HCT116 (cell line): ENCODE measurements at regions not wholly inside any gene's neighbourhood (a gene's known extent, or its start where the extent isn't known, plus 50 kb on each side); places are given as distances from the start of the nearest gene placed in this dataset.

Experiments used
- ATAC-seq: fragments of 200-7000 bp; cut with Tn5 transposase; 2 replicates; pipeline ENCODE4 v1.9.1; 2020; ENCODE audit warnings: mild to moderate bottlenecking, moderate library complexity
- BruUV-seq: library from RNA; stranded (reverse); fragments of 400-500 nt; replicated peaks from 2 replicates; lab custom pipeline; 2021; lab: Mats Ljungman, UMichigan
- CTCF ChIA-PET: fragments of 300-600 bp; sonication (Branson Sonifier 250); formaldehyde crosslinking; loops from one replicate; lab custom pipeline; 2021; ENCODE audit warnings: antibody characterized with exemption; lab: Charles Lee
- POLR2A ChIA-PET: fragments of 300-600, 350-600 bp; sonication (Branson Sonifier 250); formaldehyde crosslinking; loops from one replicate; lab custom pipeline; 2021; ENCODE audit warnings: antibody characterized with exemption; lab: Charles Lee
- RAD21 ChIA-PET, 2 experiments: fragments of 300-600 bp; sonication (Branson Sonifier 250); formaldehyde crosslinking; loops; one replicate each; lab custom pipeline; 2023; ENCODE audit warnings: low total read pairs in 2 of 2; ENCODE audit not compliant: uncharacterized antibody in 2 of 2, unreplicated experiment in 2 of 2, low non-redundant PET in 1 of 2; lab: Charles Lee
- DNase-seq: peaks from one replicate; pipeline ENCODE4 v3.0.0-alpha.2; 2010; ENCODE audit warnings: low read depth, low spot score
- H2AFZ ChIP-seq: fragments of 200-600 bp; shearing (Covaris generic), sonication (generic); 2 replicates; pipeline ENCODE4 v1.6.1; 2017; ENCODE audit warnings: low read depth, mixed run types, mixed read lengths, antibody characterized with exemption, low read length; ENCODE audit not compliant: poor library complexity, severe bottlenecking
- H3K27ac ChIP-seq: 2 replicates; pipeline ENCODE4 v1.5.1; 2012; ENCODE audit warnings: low read depth, low read length
- H3K27me3 ChIP-seq: fragments of 200-600 bp; sonication (generic); 2 replicates; pipeline ENCODE4 v1.6.1; 2016; ENCODE audit warnings: mixed run types, low read length, mixed read lengths; ENCODE audit not compliant: insufficient read depth
- H3K36me3 ChIP-seq, 2 experiments: fragments of 200-500 bp in 1 of 2; fragments of 200-600 bp in 1 of 2; sonication (Bioruptor generic) in 1 of 2; sonication (generic) in 1 of 2; 2 replicates each; pipeline versions ENCODE4 v1.5.1 to v1.6.1; 2014 to 2016; ENCODE audit warnings: low read length in 2 of 2, inconsistent platforms in 1 of 2, mixed read lengths in 1 of 2, mixed run types in 1 of 2; ENCODE audit not compliant: insufficient read depth in 2 of 2, control insufficient read depth in 1 of 2
- H3K4me1 ChIP-seq, 2 experiments: fragments of 200-600 bp in 1 of 2; sonication (generic) in 1 of 2; 2 replicates each; pipeline versions ENCODE4 v1.5.1 to v1.6.1; 2012 to 2017; ENCODE audit warnings: low read length in 2 of 2, inconsistent platforms in 1 of 2, mild to moderate bottlenecking in 1 of 2, mixed read lengths in 1 of 2, mixed run types in 1 of 2, moderate library complexity in 1 of 2; ENCODE audit not compliant: insufficient read depth in 2 of 2, control insufficient read depth in 1 of 2
- H3K4me2 ChIP-seq: fragments of 200-600 bp; sonication (generic); 2 replicates; pipeline ENCODE4 v1.6.1; 2017; ENCODE audit warnings: mixed run types, low read length, mixed read lengths
- H3K4me3 ChIP-seq, 2 experiments: fragments of 200-600 bp in 1 of 2; sonication (generic) in 1 of 2; replicated peaks in 1 of 2; 2 replicates each; pipeline ENCODE4 v1.5.1; 2011 to 2016; ENCODE audit warnings: low read length in 2 of 2, control low read depth in 1 of 2, low read depth in 1 of 2, mild to moderate bottlenecking in 1 of 2, mixed read lengths in 1 of 2, mixed run types in 1 of 2
- H3K79me2 ChIP-seq: fragments of 200-600 bp; sonication (generic); 2 replicates; pipeline ENCODE4 v1.6.1; 2017; ENCODE audit warnings: mild to moderate bottlenecking, mixed run types, low read length, moderate library complexity, mixed read lengths; ENCODE audit not compliant: insufficient read depth
- H3K9ac ChIP-seq: fragments of 200-600 bp; sonication (generic); 2 replicates; pipeline ENCODE4 v1.6.1; 2016; ENCODE audit warnings: low read length, mixed read lengths
- H3K9me2 ChIP-seq: fragments of 200-600 bp; sonication (generic), shearing (Covaris generic); 2 replicates; pipeline ENCODE4 v1.6.1; 2017; ENCODE audit warnings: mixed run types, mild to moderate bottlenecking, moderate library complexity; ENCODE audit not compliant: insufficient read depth
- H3K9me3 ChIP-seq, 2 experiments: fragments of 200-500 bp in 1 of 2; fragments of 200-600 bp in 1 of 2; sonication (Bioruptor generic) in 1 of 2; sonication (generic) in 1 of 2; 2 replicates each; pipeline ENCODE4 v1.6.1; 2014 to 2017; ENCODE audit warnings: low read length in 2 of 2, mixed read lengths in 2 of 2, inconsistent platforms in 1 of 2, low read depth in 1 of 2, mild to moderate bottlenecking in 1 of 2, mixed run types in 1 of 2, moderate library complexity in 1 of 2; ENCODE audit not compliant: control insufficient read depth in 1 of 2, insufficient read depth in 1 of 2
- H4K20me1 ChIP-seq: fragments of 200-600 bp; sonication (generic), shearing (Covaris generic); 2 replicates; pipeline ENCODE4 v1.6.1; 2017; ENCODE audit warnings: mixed run types, mild to moderate bottlenecking, moderate library complexity; ENCODE audit not compliant: insufficient read depth
- CBX3 ChIP-seq: IDR thresholded peaks from 2 replicates; pipeline ENCODE4 v1.6.1; 2012; ENCODE audit warnings: low read depth
- CEBPB ChIP-seq: IDR thresholded peaks from 2 replicates; pipeline ENCODE4 v1.6.1; 2012; ENCODE audit warnings: low read depth
- EGR1 ChIP-seq: IDR thresholded peaks from 2 replicates; pipeline ENCODE4 v1.6.1; 2012; ENCODE audit warnings: low read depth
- ELF1 ChIP-seq: IDR thresholded peaks from 2 replicates; pipeline ENCODE4 v1.6.1; 2012; ENCODE audit warnings: low read depth, borderline replicate concordance
- EZH2 ChIP-seq: fragments of 200-600 bp; sonication (generic); IDR thresholded peaks from 2 replicates; pipeline ENCODE4 v1.6.1; 2017; ENCODE audit warnings: antibody characterized with exemption, mixed run types
- EZH2phosphoT487 ChIP-seq: fragments of 200-600 bp; IDR thresholded peaks from 2 replicates; pipeline ENCODE4 v1.6.1; 2018; ENCODE audit warnings: antibody characterized with exemption, borderline replicate concordance
- FOSL1 ChIP-seq: IDR thresholded peaks from 2 replicates; pipeline ENCODE4 v1.6.1; 2012; ENCODE audit warnings: low read depth
- JUND ChIP-seq: IDR thresholded peaks from 2 replicates; pipeline ENCODE4 v1.6.1; 2012
- POLR2A ChIP-seq: IDR thresholded peaks from 2 replicates; pipeline ENCODE4 v1.7.0; 2011; ENCODE audit warnings: borderline replicate concordance; ENCODE audit not compliant: insufficient read depth, insufficient read length; ENCODE audit errors: extremely low read depth
- POLR2AphosphoS5 ChIP-seq: IDR thresholded peaks from 2 replicates; pipeline ENCODE4 v1.6.1; 2011; ENCODE audit warnings: mild to moderate bottlenecking, low read depth, low read length, moderate library complexity
- REST ChIP-seq: IDR thresholded peaks from 2 replicates; pipeline ENCODE4 v1.6.1; 2012; ENCODE audit warnings: low read depth
- SP1 ChIP-seq: IDR thresholded peaks from 2 replicates; pipeline ENCODE4 v1.6.1; 2012; ENCODE audit warnings: low read depth
- SRF ChIP-seq: IDR thresholded peaks from 2 replicates; pipeline ENCODE4 v1.6.1; 2012; ENCODE audit warnings: low read depth
- TCF7L2 ChIP-seq: IDR thresholded peaks from 2 replicates; pipeline ENCODE4 v1.7.0; 2011; ENCODE audit warnings: borderline replicate concordance, inconsistent platforms; ENCODE audit not compliant: insufficient read depth, insufficient read length; ENCODE audit errors: extremely low read depth
- YY1 ChIP-seq: IDR thresholded peaks from 2 replicates; pipeline ENCODE4 v1.6.1; 2011; ENCODE audit warnings: low read length, low read depth, moderate library complexity, mild to moderate bottlenecking; ENCODE audit not compliant: insufficient replicate concordance; ENCODE audit errors: extremely low read depth
- ZBTB33 ChIP-seq: IDR thresholded peaks from 2 replicates; pipeline ENCODE4 v1.6.1; 2011; ENCODE audit warnings: mild to moderate bottlenecking, low read length, moderate library complexity; ENCODE audit not compliant: insufficient replicate concordance; ENCODE audit errors: extremely low read depth
- ZFX ChIP-seq: fragments of 450-650 bp; IDR thresholded peaks from 2 replicates; pipeline ENCODE4 v1.6.1; 2017
- intact Hi-C: fragments of 100-400 bp; cut with micrococcal nuclease; formaldehyde crosslinking; loops from 2 replicates; pipeline ENCODE4 v1.10.0; 2022

GRCh38 chr4:14008494-14008893 lies 381.0 kb upstream of the BOD1L1 start:
- H3K9me2 ChIP-seq: no peaks in the 10 kb centered on the region
- ChIA-PET RAD21 (no interaction called here), POLR2A (no interaction called here), CTCF (no interaction called here)
- no peaks in the 10 kb centered on the region for H3K27me3 ChIP-seq
- H3K79me2 ChIP-seq: no peaks in the 10 kb centered on the region
- H3K9me3 ChIP-seq: peaks cover 0 to 6% of the 10 kb centered on the region in 2 experiments; a peak in 2 of 4 replicates
- no peak overlapping the region for H3K9ac ChIP-seq
- DNase-seq (no peak), ATAC-seq (no peak)
- no peaks in the 10 kb centered on the region for H4K20me1 ChIP-seq
- H3K4me3 ChIP-seq: no peak overlapping the region
- TF ChIP-seq SRF (no peak), CEBPB (no peak), CBX3 (no peak), YY1 (no peak), EGR1 (no peak), SP1 (no peak), ZBTB33 (no peak), POLR2AphosphoS5 (no peak), EZH2phosphoT487 (no peak), JUND (no peak), TCF7L2 (no peak), EZH2 (no peak), POLR2A (no peak), FOSL1 (no peak), ELF1 (no peak), REST (no peak), ZFX (no peak)
- H3K27ac ChIP-seq: no peak overlapping the region
- intact Hi-C loops: no loop called here
- H3K36me3 ChIP-seq: no peaks in the 10 kb centered on the region
- H2AFZ ChIP-seq: no peak overlapping the region
- BruUV-seq: no TSS peak
- H3K4me1 ChIP-seq: no peaks in the 10 kb centered on the region
- no peak overlapping the region for H3K4me2 ChIP-seq
